Duodenal mucosa (tissue), 2 donors: ENCODE measurements at regions not wholly inside any gene's neighbourhood (a gene's known extent, or its start where the extent isn't known, plus 50 kb on each side); places are given as distances from the start of the nearest gene placed in this dataset.

Source experiments
- H3K27ac ChIP-seq: one replicate; pipeline ENCODE4 v1.7.0; 2013; ENCODE audit warnings: low read depth, low read length
- H3K27me3 ChIP-seq, 2 donors: one replicate each; pipeline ENCODE4 v1.7.0; 2013; ENCODE audit warnings: low read length in 2 of 2, control low read depth in 1 of 2; ENCODE audit not compliant: insufficient read depth in 2 of 2, control insufficient read depth in 1 of 2
- H3K36me3 ChIP-seq, 2 donors: one replicate each; pipeline ENCODE4 v1.7.0; 2013; ENCODE audit warnings: low read length in 2 of 2, control low read depth in 1 of 2; ENCODE audit not compliant: insufficient read depth in 2 of 2, control insufficient read depth in 1 of 2
- H3K4me1 ChIP-seq, 2 donors: one replicate each; pipeline ENCODE4 v1.7.0; 2013; ENCODE audit warnings: low read length in 2 of 2, control low read depth in 1 of 2; ENCODE audit not compliant: insufficient read depth in 2 of 2, control insufficient read depth in 1 of 2
- H3K4me3 ChIP-seq, 2 donors: one replicate each; pipeline ENCODE4 v1.7.0; 2013; ENCODE audit warnings: low read length in 2 of 2, low read depth in 1 of 2
- H3K9ac ChIP-seq, 2 donors: one replicate each; pipeline ENCODE4 v1.7.0; 2013; ENCODE audit warnings: low read length in 2 of 2, low read depth in 1 of 2
- H3K9me3 ChIP-seq, 2 donors: one replicate each; pipeline ENCODE4 v1.7.0; 2013; ENCODE audit warnings: low read length in 2 of 2, control low read depth in 1 of 2; ENCODE audit not compliant: control insufficient read depth in 1 of 2

- no peaks in the 10 kb centered on the region for H3K9me3 ChIP-seq
- H3K9ac ChIP-seq: no peak overlapping the region
- no peaks in the 10 kb centered on the region for H3K36me3 ChIP-seq
- no peaks in the 10 kb centered on the region for H3K4me1 ChIP-seq
- no peaks in the 10 kb centered on the region for H3K27me3 ChIP-seq
- no peak overlapping the region for H3K4me3 ChIP-seq
- H3K27ac ChIP-seq: no peak overlapping the region
These were observed 382.9 kb upstream of the IRAK1BP1 start for GRCh38 chr6:78484198-78485064.

GRCh38 chr6:78487401-78487800 is 379.9 kb upstream of the IRAK1BP1 start:
- H3K4me1 ChIP-seq: no peaks in the 10 kb centered on the region
- no peaks in the 10 kb centered on the region for H3K27me3 ChIP-seq
- H3K27ac ChIP-seq: no peak overlapping the region
- H3K9me3 ChIP-seq: no peaks in the 10 kb centered on the region
- no peak overlapping the region for H3K9ac ChIP-seq
- H3K36me3 ChIP-seq: no peaks in the 10 kb centered on the region
- H3K4me3 ChIP-seq: no peak overlapping the region

GRCh38 chr6:78489874-78490273 is 377.5 kb upstream of the IRAK1BP1 start:
- no peak overlapping the region for H3K9ac ChIP-seq
- H3K36me3 ChIP-seq: no peaks in the 10 kb centered on the region
- H3K4me1 ChIP-seq: no peaks in the 10 kb centered on the region
- H3K27ac ChIP-seq: no peak overlapping the region
- H3K4me3 ChIP-seq: no peak overlapping the region
- H3K27me3 ChIP-seq: no peaks in the 10 kb centered on the region
- no peaks in the 10 kb centered on the region for H3K9me3 ChIP-seq

GRCh38 chr6:78492351-78493017 is 374.9 kb upstream of the IRAK1BP1 start:
- no peaks in the 10 kb centered on the region for H3K27me3 ChIP-seq
- H3K36me3 ChIP-seq: no peaks in the 10 kb centered on the region
- H3K9me3 ChIP-seq: no peaks in the 10 kb centered on the region
- no peak overlapping the region for H3K27ac ChIP-seq
- no peaks in the 10 kb centered on the region for H3K4me1 ChIP-seq
- H3K4me3 ChIP-seq: no peak overlapping the region
- H3K9ac ChIP-seq: no peak overlapping the region

GRCh38 chr6:78500299-78501089 is 366.9 kb upstream of the IRAK1BP1 start:
- Histone ChIP-seq H3K27ac (no peak overlapping the region), H3K27me3 (no peaks in the 10 kb centered on the region), H3K36me3 (no peaks in the 10 kb centered on the region), H3K9me3 (no peaks in the 10 kb centered on the region), H3K4me1 (peaks cover 0 to 5% of the 10 kb centered on the region in 2 donors), H3K9ac (no peak overlapping the region), H3K4me3 (no peak overlapping the region)

GRCh38 chr6:78502386-78502887 is 364.9 kb upstream of the IRAK1BP1 start:
- Histone ChIP-seq H3K4me3 (no peak overlapping the region), H3K9ac (no peak overlapping the region), H3K9me3 (no peaks in the 10 kb centered on the region), H3K36me3 (no peaks in the 10 kb centered on the region), H3K4me1 (peaks cover 0 to 5% of the 10 kb centered on the region in 2 donors), H3K27me3 (no peaks in the 10 kb centered on the region), H3K27ac (no peak overlapping the region)

DNA sequence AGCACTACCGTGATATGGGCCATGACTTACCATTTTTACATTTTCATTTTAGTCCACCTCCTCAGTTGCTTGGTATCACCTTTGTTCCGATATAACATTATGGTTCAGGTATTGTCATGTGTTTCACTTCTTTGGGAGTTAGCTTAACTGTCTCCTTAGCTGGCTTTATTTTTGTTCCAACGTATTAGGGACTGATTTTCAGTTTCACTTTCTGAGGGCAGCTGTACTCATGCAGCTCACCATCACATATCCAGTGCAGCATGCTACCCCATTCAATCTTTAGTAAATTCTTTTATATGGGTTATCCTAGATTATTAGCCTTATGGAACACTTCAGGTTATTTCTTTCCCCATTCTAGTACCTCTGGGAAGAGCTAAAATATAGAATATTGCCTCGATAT is 362.2 kb upstream of the IRAK1BP1 start:
- Histone ChIP-seq H3K9me3 (no peaks in the 10 kb centered on the region), H3K36me3 (no peaks in the 10 kb centered on the region), H3K9ac (no peak overlapping the region), H3K27ac (no peak overlapping the region), H3K27me3 (no peaks in the 10 kb centered on the region), H3K4me1 (peaks cover 0 to 5% of the 10 kb centered on the region in 2 donors), H3K4me3 (peak overlapping the region in 1 of 2 donors; percentile 52)

DNA sequence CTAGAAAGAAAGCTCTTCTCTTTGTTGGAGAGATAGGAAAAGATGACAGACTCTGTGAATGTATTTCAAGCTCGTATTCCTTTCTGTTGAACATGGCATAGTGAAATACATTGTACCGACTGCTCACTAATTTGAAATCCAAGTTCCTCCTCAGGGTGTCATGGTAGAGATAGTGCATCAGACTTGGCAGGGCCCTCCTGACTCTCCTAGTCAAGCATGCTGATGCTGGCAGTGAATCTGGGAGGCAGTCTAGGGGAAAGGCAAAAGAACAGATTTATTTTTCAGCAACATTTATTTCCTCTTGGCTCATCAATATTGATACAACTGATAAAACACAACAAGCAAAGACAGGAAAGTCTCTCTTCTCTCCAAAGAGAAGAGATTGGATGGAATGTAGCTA is 356.3 kb upstream of the IRAK1BP1 start:
- Histone ChIP-seq H3K4me1 (no peaks in the 10 kb centered on the region), H3K9me3 (no peaks in the 10 kb centered on the region), H3K36me3 (no peaks in the 10 kb centered on the region), H3K9ac (no peak overlapping the region), H3K4me3 (no peak overlapping the region), H3K27ac (no peak overlapping the region), H3K27me3 (no peaks in the 10 kb centered on the region)

GRCh38 chr6:78513856-78514255 is 353.5 kb upstream of the IRAK1BP1 start:
- no peaks in the 10 kb centered on the region for H3K36me3 ChIP-seq
- no peaks in the 10 kb centered on the region for H3K9me3 ChIP-seq
- no peaks in the 10 kb centered on the region for H3K27me3 ChIP-seq
- H3K4me3 ChIP-seq: no peak overlapping the region
- no peak overlapping the region for H3K27ac ChIP-seq
- no peak overlapping the region for H3K9ac ChIP-seq
- H3K4me1 ChIP-seq: no peaks in the 10 kb centered on the region

GRCh38 chr6:78515271-78515670 is 352.1 kb upstream of the IRAK1BP1 start:
- H3K27ac ChIP-seq: no peak overlapping the region
- no peak overlapping the region for H3K4me3 ChIP-seq
- no peaks in the 10 kb centered on the region for H3K9me3 ChIP-seq
- no peak overlapping the region for H3K9ac ChIP-seq
- H3K36me3 ChIP-seq: no peaks in the 10 kb centered on the region
- H3K27me3 ChIP-seq: no peaks in the 10 kb centered on the region
- H3K4me1 ChIP-seq: no peaks in the 10 kb centered on the region
